Spleen (tissue), 7 donors: ENCODE measurements at regions not wholly inside any gene's neighbourhood (a gene's known extent, or its start where the extent isn't known, plus 50 kb on each side); places are given as distances from the start of the nearest gene placed in this dataset.

Source experiments
- CTCF ChIP-seq, 11 experiments: fragments of 200-600 bp in 7 of 11; fragments of 450-650 bp in 4 of 11; sonication (generic) in 4 of 11; IDR thresholded peaks in 8 of 11; conservative IDR thresholded peaks in 3 of 11; 1 replicate in 7 of 11; 2 replicates in 4 of 11; pipeline versions ENCODE4 v1.4.0 to v1.8.0; 2016 to 2021; ENCODE audit warnings: antibody characterized with exemption in 11 of 11, inconsistent platforms in 4 of 11, mild to moderate bottlenecking in 1 of 11
- POLR2A ChIP-seq, 3 donors: fragments of 450-650 bp; IDR thresholded peaks; one replicate each; pipeline ENCODE4 v1.5.1; 2017; ENCODE audit warnings: antibody characterized with exemption in 3 of 3, mild to moderate bottlenecking in 1 of 3
- POLR2AphosphoS5 ChIP-seq, 3 donors: sonication (generic); formaldehyde crosslinking; IDR thresholded peaks; one replicate each; pipeline ENCODE4 v1.5.1; 2017; ENCODE audit warnings: antibody characterized with exemption in 3 of 3
- donor health status: DM: no; HTN: no; CAD: no; lungs with moderate emphysema.
- donor health status: DM: no; HTN: no; CAD: no.
- donor health status: DM: no; HTN: no; CAD: no.

- no peak for TF ChIP-seq CTCF (IDR thresholded peaks at IDR 0.05 in 8 of 11, conservative IDR thresholded peaks at IDR 0.05 in 3 of 11)
- TF ChIP-seq POLR2A (IDR thresholded peaks at IDR 0.05): no peak
- no peak for TF ChIP-seq POLR2AphosphoS5 (IDR thresholded peaks at IDR 0.05)
Observed at GRCh38 chr2:183477296-183477695, 353.1 kb downstream of the NUP35 start.
